ENCODE measurements at regions not wholly inside any gene's neighbourhood (a gene's known extent, or its start where the extent isn't known, plus 50 kb on each side); places are given as distances from the start of the nearest gene placed in this dataset.

- Histone ChIP-seq H4K20me1 (ENCODE audit: control insufficient read depth, insufficient read depth) (no peaks in the 10 kb centered on the region), H3K27ac (ENCODE audit: control insufficient read depth, insufficient read depth) (no peak overlapping the region), H3K79me2 (ENCODE audit: control insufficient read depth, insufficient read depth, low read length) (no peaks in the 10 kb centered on the region), H3K27me3 (replicated peaks in 1 of 2; ENCODE audit: control insufficient read depth in 2 of 2, insufficient read depth in 2 of 2, low read length in 1 of 2) (no peaks in the 10 kb centered on the region), H3K9me3 (replicated peaks; ENCODE audit: control insufficient read depth, insufficient read depth, low read length) (no peaks in the 10 kb centered on the region; the same call in 1 of the 3 replicates), H3K4me1 (ENCODE audit: control insufficient read depth, insufficient read depth, low read length) (no peaks in the 10 kb centered on the region), H3K4me2 (ENCODE audit: control insufficient read depth, insufficient read depth) (no peak overlapping the region), H3K36me3 (ENCODE audit: control insufficient read depth in 2 of 2, insufficient read depth in 2 of 2, low read length in 1 of 2) (no peaks in the 10 kb centered on the region), H3K9ac (ENCODE audit: control insufficient read depth, insufficient read depth, low read length) (no peak overlapping the region), H3K4me3 (no peak overlapping the region), H2AFZ (ENCODE audit: control insufficient read depth, low read depth, low read length) (no peak overlapping the region)
- intact Hi-C loops (cut with micrococcal nuclease; ENCODE audit: unreplicated experiment) (no loop called here), in situ Hi-C loops (cut with MboI) (no loop called here)
- ATAC-seq (no peak), FAIRE-seq (no peak), DNase-seq (ENCODE audit: low read depth, low spot score) (no peak)
- BruUV-seq (replicated peaks), result no TSS peak
- RAD21 ChIA-PET (ENCODE audit: unreplicated experiment), result interaction anchor here (0.7 kb wide), 1 partner anchor 85 kb away, joined by 3 read pairs; no protein-coding TSS in a partner anchor
- SMC1A ChIA-PET (ENCODE audit: uncharacterized antibody, unreplicated experiment), result interaction anchor here (0.6 to 1.4 kb wide), 5 partner anchors 12 to 48 kb away, joined by 3 to 6 read pairs (median 3); no protein-coding TSS in a partner anchor
- POLR2A ChIA-PET, result no interaction called here
- CTCF ChIA-PET, result interaction anchor here (1.5 kb wide), 2 partner anchors 8 to 14 kb away, joined by 3 to 4 read pairs; no protein-coding TSS in a partner anchor
- TF ChIP-seq BACH1 (IDR thresholded peaks at IDR 0.05; ENCODE audit: borderline replicate concordance) (no peak), KLF5 (IDR thresholded peaks at IDR 0.05; ENCODE audit: partially characterized antibody) (no peak), STAT1 (conservative IDR thresholded peaks at IDR 0.05) (no peak), SIN3A (IDR thresholded peaks at IDR 0.05; ENCODE audit: low read depth, low read length) (no peak), RELB (IDR thresholded peaks at IDR 0.05; ENCODE audit: low read depth) (no peak), ATF2 (IDR thresholded peaks at IDR 0.05; ENCODE audit: low read length) (no peak), SREBF2 (IDR thresholded peaks at IDR 0.05; ENCODE audit: low read length) (no peak), ELK1 (IDR thresholded peaks at IDR 0.05; ENCODE audit: low read depth, low read length) (no peak), E4F1 (IDR thresholded peaks at IDR 0.05; ENCODE audit: borderline replicate concordance, partially characterized antibody) (no peak), E2F8 (IDR thresholded peaks at IDR 0.05; ENCODE audit: low read depth, partially characterized antibody) (no peak), EED (IDR thresholded peaks at IDR 0.05; ENCODE audit: low read depth) (no peak)
Measured at GRCh38 chr20:6668546-6668945, 98.9 kb upstream of the BMP2 start.

All from GM12878 (cell line).